ENCODE measurements at regions not wholly inside any gene's neighbourhood (a gene's known extent, or its start where the extent isn't known, plus 50 kb on each side); places are given as distances from the start of the nearest gene placed in this dataset.

GRCh38 chr10:83492004-83492403 lies 647.3 kb upstream of the GHITM start:
- TF ChIP-seq CTCF (IDR thresholded peaks at IDR 0.05) (no peak), POLR2AphosphoS5 (IDR thresholded peaks at IDR 0.05) (no peak), POLR2A (IDR thresholded peaks at IDR 0.05) (no peak)
- H3K4me3 ChIP-seq, result no peak overlapping the region
- WGBS, result 86% methylated on average over 4 of the region's 4 CpGs
- no peaks in the 10 kb centered on the region for H3K36me3 ChIP-seq
- H3K27me3 ChIP-seq (replicated peaks; ENCODE audit: insufficient read depth), result no peaks in the 10 kb centered on the region
- intact Hi-C loops (cut with DNase I), result no loop called here
- DNase-seq (ENCODE audit: low spot score), result no peak
- H3K9me3 ChIP-seq, result no peaks in the 10 kb centered on the region
- H3K27ac ChIP-seq, result no peak overlapping the region
- H3K4me1 ChIP-seq (replicated peaks), result no peaks in the 10 kb centered on the region

DNA sequence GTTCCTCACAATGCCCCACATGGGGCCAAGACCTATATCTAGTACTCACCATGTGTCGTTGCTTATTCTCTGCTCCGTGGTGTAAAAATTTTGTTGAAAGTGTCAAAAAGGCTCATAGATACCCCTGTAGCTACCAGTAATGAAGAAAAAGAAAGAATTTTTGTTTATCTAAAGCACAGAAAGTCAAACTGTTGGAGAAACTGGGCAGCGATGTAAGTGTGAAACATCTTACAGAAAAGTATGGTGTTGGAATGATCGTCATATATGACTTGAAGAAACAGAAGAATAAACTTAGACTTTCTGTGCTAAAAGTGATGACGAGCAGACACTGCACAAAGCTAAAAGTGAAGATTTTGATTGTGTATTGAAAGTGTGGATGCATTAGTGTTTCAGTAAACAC lies 626.6 kb upstream of the GHITM start:
- WGBS, result 94% methylated on average over 5 of the region's 5 CpGs
- H3K9me3 ChIP-seq, result no peaks in the 10 kb centered on the region
- TF ChIP-seq CTCF (IDR thresholded peaks at IDR 0.05) (no peak), POLR2AphosphoS5 (IDR thresholded peaks at IDR 0.05) (no peak), POLR2A (IDR thresholded peaks at IDR 0.05) (no peak)
- DNase-seq (ENCODE audit: low spot score), result no peak
- no peak overlapping the region for H3K4me3 ChIP-seq
- H3K27ac ChIP-seq, result no peak overlapping the region
- H3K27me3 ChIP-seq (replicated peaks; ENCODE audit: insufficient read depth), result no peaks in the 10 kb centered on the region
- no peaks in the 10 kb centered on the region for H3K36me3 ChIP-seq
- intact Hi-C loops (cut with DNase I), result no loop called here
- no peaks in the 10 kb centered on the region for H3K4me1 ChIP-seq (replicated peaks)

- H3K4me3 ChIP-seq, result no peak overlapping the region
- H3K9me3 ChIP-seq, result no peaks in the 10 kb centered on the region
- no peak for DNase-seq (ENCODE audit: low spot score)
- H3K36me3 ChIP-seq, result no peaks in the 10 kb centered on the region
- 83% methylated on average over 3 of the region's 3 CpGs for WGBS
- TF ChIP-seq POLR2AphosphoS5 (IDR thresholded peaks at IDR 0.05) (no peak), CTCF (IDR thresholded peaks at IDR 0.05) (no peak), POLR2A (IDR thresholded peaks at IDR 0.05) (no peak)
- intact Hi-C loops (cut with DNase I), result no loop called here
- H3K4me1 ChIP-seq (replicated peaks), result no peaks in the 10 kb centered on the region
- H3K27me3 ChIP-seq (replicated peaks; ENCODE audit: insufficient read depth), result no peaks in the 10 kb centered on the region
- no peak overlapping the region for H3K27ac ChIP-seq
Measured at GRCh38 chr10:83515001-83515400, 624.3 kb upstream of the GHITM start.

DNA sequence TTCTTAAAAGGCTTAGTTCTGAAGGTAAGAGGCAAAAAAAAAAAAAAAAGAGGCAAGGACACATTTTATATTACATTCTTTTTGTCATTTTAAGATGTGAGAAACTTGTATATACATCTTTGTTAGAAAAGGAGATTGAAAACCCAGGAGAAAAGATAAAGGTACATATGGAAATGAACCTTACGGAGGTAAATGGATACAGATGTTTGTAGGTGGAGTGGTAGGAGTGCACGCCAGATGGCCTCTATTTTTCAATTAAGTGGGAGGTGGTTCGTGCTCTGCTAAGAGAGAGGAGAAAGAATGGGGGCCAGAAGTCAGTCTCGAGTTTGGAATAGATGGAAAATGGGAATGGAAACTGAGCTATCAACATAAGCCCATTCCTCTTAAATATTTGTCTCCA lies 622.5 kb upstream of the GHITM start:
- TF ChIP-seq POLR2A (IDR thresholded peaks at IDR 0.05), result no peak
- TF ChIP-seq CTCF (IDR thresholded peaks at IDR 0.05), result no peak
- TF ChIP-seq POLR2AphosphoS5 (IDR thresholded peaks at IDR 0.05), result no peak
- no peaks in the 10 kb centered on the region for H3K4me1 ChIP-seq (replicated peaks)
- WGBS, result 72% methylated on average over 4 of the region's 4 CpGs
- intact Hi-C loops (cut with DNase I), result no loop called here
- H3K27ac ChIP-seq, result no peak overlapping the region
- H3K36me3 ChIP-seq, result no peaks in the 10 kb centered on the region
- H3K27me3 ChIP-seq (replicated peaks; ENCODE audit: insufficient read depth), result no peaks in the 10 kb centered on the region
- DNase-seq (ENCODE audit: low spot score), result no peak
- no peaks in the 10 kb centered on the region for H3K9me3 ChIP-seq
- no peak overlapping the region for H3K4me3 ChIP-seq

DNA sequence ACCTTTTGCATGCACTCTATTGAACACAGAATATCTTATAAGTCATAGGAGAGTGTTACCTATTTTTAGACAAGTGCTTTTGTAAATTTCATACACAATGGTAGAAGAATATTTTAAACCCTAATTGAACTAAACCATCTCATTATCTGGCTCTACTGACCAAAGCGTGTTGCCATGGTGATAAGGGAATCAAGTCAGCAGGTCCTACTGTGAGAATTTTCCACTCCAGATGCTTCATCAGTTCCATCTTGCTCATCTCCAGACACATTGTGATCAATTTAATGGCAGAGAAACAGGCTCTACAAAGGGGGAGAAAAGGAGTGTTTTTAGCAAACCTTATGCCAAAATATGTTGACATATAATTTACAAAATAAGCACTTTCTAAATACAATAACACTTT lies 621.9 kb upstream of the GHITM start:
- H3K27ac ChIP-seq, result no peak overlapping the region
- TF ChIP-seq POLR2A (IDR thresholded peaks at IDR 0.05), result no peak
- TF ChIP-seq CTCF (IDR thresholded peaks at IDR 0.05), result no peak
- TF ChIP-seq POLR2AphosphoS5 (IDR thresholded peaks at IDR 0.05), result no peak
- WGBS, result 90% methylated on average over 1 of the region's 1 CpG

More for the DNA sequence above, 621.9 kb upstream of the GHITM start:
- H3K9me3 ChIP-seq, result no peaks in the 10 kb centered on the region
- H3K4me1 ChIP-seq (replicated peaks), result no peaks in the 10 kb centered on the region
- no peaks in the 10 kb centered on the region for H3K36me3 ChIP-seq
- H3K4me3 ChIP-seq, result no peak overlapping the region
- no peak for DNase-seq (ENCODE audit: low spot score)
- intact Hi-C loops (cut with DNase I), result no loop called here
- H3K27me3 ChIP-seq (replicated peaks; ENCODE audit: insufficient read depth), result no peaks in the 10 kb centered on the region

Measured in prostate gland (tissue), 2 donors.